ENCODE measurements at regions not wholly inside any gene's neighbourhood (a gene's known extent, or its start where the extent isn't known, plus 50 kb on each side); places are given as distances from the start of the nearest gene placed in this dataset.

DNA sequence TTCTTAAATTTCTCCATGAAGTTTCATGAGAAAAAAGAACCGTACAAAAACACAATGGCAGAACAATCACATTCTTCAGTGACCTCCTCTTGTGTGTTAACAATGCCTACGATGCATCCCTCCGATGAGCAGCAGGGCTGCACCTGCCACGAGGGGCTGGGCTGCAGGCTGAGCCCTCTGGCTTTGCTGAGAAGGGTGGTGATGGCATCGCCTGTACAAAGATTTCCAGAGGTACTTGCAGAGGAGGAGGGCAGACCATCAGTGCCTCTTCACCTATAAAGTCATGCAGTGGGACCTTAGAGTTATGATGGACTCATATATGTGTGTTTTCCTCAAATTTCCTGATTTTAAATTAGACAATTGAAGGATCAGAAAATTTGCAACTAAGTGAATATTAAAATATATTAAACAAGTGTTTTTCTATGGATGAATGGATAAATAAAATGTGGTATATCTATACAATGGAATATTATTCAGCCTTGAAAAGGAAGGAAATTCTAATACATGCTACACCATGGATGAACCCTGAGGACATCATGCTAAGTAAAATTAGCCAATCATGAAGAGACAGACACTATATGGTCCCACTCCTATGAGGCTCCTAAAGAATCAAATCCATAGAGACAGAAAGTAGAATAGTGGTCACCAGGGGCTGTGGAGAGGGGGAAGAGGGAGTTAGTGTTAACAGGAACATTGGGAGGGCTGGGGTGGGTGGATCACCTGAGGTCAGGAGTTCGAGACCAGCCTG lies 489.3 kb downstream of the SIPA1L2 start:
- Histone ChIP-seq H3K27ac (no peak overlapping the region), H3K27me3 (no peaks in the 10 kb centered on the region), H3K9me3 (no peaks in the 10 kb centered on the region), H3K4me1 (peaks cover 16% of the 10 kb centered on the region), H3K4me3 (no peak overlapping the region), H3K36me3 (no peaks in the 10 kb centered on the region)
- 79% methylated on average over 6 of the region's 6 CpGs for WGBS
- no peak for DNase-seq (ENCODE audit: low spot score in 2 of 2)
- no peak for TF ChIP-seq EP300 (IDR thresholded peaks at IDR 0.05)
- no peak for TF ChIP-seq POLR2A (IDR thresholded peaks at IDR 0.05)
- no peak for TF ChIP-seq CTCF (IDR thresholded peaks at IDR 0.05)
- no peak for TF ChIP-seq POLR2AphosphoS5 (IDR thresholded peaks at IDR 0.05)

- H3K9me3 ChIP-seq = no peaks in the 10 kb centered on the region
- H3K27ac ChIP-seq = no peak overlapping the region
- DNase-seq (ENCODE audit: low spot score in 2 of 2) = no peak
- no peaks in the 10 kb centered on the region for H3K27me3 ChIP-seq
- TF ChIP-seq EP300 (IDR thresholded peaks at IDR 0.05) (no peak), CTCF (IDR thresholded peaks at IDR 0.05) (no peak), POLR2AphosphoS5 (IDR thresholded peaks at IDR 0.05) (no peak), POLR2A (IDR thresholded peaks at IDR 0.05) (no peak)
- no peaks in the 10 kb centered on the region for H3K36me3 ChIP-seq
- peaks cover 16% of the 10 kb centered on the region for H3K4me1 ChIP-seq
- WGBS = 98% methylated on average over 6 of the region's 6 CpGs
- H3K4me3 ChIP-seq = no peak overlapping the region
Measured at GRCh38 chr1:232139444-232139843, 490.5 kb downstream of the SIPA1L2 start.

DNA sequence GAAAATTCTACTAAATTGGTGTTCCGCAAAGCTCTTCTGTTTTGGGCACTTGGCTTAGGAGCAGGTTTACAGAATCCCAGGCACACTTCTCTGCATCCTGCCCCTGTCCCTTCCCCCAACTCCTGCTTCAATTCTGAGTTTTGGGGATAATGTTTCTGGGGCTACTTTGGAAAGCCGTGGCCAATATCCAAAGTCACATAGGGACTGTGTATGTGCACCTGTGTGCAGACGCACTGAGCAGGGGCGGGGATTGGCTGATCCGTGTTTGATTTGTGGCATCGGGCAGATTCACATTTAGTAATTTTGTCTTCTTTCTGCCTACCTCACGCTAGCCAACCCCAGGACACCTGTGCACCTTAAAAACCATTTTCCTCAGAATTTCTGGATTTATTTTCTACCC lies 491.9 kb downstream of the SIPA1L2 start:
- Histone ChIP-seq H3K9me3 (no peaks in the 10 kb centered on the region), H3K27ac (no peak overlapping the region), H3K27me3 (no peaks in the 10 kb centered on the region), H3K4me1 (peaks cover 10% of the 10 kb centered on the region), H3K4me3 (no peak overlapping the region), H3K36me3 (no peaks in the 10 kb centered on the region)
- DNase-seq (ENCODE audit: low spot score in 2 of 2) = no peak
- WGBS = 90% methylated on average over 7 of the region's 7 CpGs
- TF ChIP-seq EP300 (IDR thresholded peaks at IDR 0.05) (no peak), POLR2AphosphoS5 (IDR thresholded peaks at IDR 0.05) (no peak), CTCF (IDR thresholded peaks at IDR 0.05) (no peak), POLR2A (IDR thresholded peaks at IDR 0.05) (no peak)

GRCh38 chr1:232137066-232137465 lies 492.9 kb downstream of the SIPA1L2 start:
- Histone ChIP-seq H3K27me3 (no peaks in the 10 kb centered on the region), H3K9me3 (no peaks in the 10 kb centered on the region), H3K4me3 (no peak overlapping the region), H3K36me3 (no peaks in the 10 kb centered on the region), H3K27ac (no peak overlapping the region), H3K4me1 (no peaks in the 10 kb centered on the region)
- no peak for DNase-seq (ENCODE audit: low spot score in 2 of 2)
- TF ChIP-seq EP300 (IDR thresholded peaks at IDR 0.05) (no peak), POLR2A (IDR thresholded peaks at IDR 0.05) (no peak), CTCF (IDR thresholded peaks at IDR 0.05) (no peak), POLR2AphosphoS5 (IDR thresholded peaks at IDR 0.05) (no peak)
- 87% methylated on average over 3 of the region's 3 CpGs for WGBS

DNA sequence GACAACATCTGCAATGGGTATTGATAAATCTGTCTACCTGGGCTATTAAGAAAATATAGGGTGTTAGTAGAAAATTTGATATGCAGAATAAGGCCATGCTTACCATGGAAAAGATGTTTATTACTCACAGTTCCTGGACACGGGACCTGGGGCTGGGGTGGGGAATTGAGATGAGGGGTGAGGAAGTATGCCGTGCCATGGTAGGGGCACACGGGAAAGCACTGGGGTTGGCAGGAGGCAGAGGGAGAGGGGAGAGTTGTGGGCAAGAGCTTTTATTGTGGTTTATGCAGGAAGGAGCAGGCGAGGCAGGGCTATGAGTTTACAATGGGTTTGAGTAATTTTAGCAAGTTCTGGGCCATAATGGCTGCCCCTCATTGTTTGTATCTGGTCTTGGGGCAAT lies 493.8 kb downstream of the SIPA1L2 start:
- Histone ChIP-seq H3K27me3 (no peaks in the 10 kb centered on the region), H3K4me3 (no peak overlapping the region), H3K4me1 (no peaks in the 10 kb centered on the region), H3K9me3 (no peaks in the 10 kb centered on the region), H3K27ac (no peak overlapping the region), H3K36me3 (no peaks in the 10 kb centered on the region)
- TF ChIP-seq POLR2AphosphoS5 (IDR thresholded peaks at IDR 0.05) = no peak
- TF ChIP-seq POLR2A (IDR thresholded peaks at IDR 0.05) = no peak
- TF ChIP-seq CTCF (IDR thresholded peaks at IDR 0.05) = no peak
- TF ChIP-seq EP300 (IDR thresholded peaks at IDR 0.05) = no peak
- no peak for DNase-seq (ENCODE audit: low spot score in 2 of 2)
- WGBS = 92% methylated on average over 4 of the region's 4 CpGs
